B cell (primary cell): ENCODE measurements at regions not wholly inside any gene's neighbourhood (a gene's known extent, or its start where the extent isn't known, plus 50 kb on each side); places are given as distances from the start of the nearest gene placed in this dataset.

ENCODE experiments used
- ATAC-seq: fragments of 200-7000 bp; cut with Tn5 transposase; one replicate; pipeline ENCODE4 v1.10.0; 2021; ENCODE audit warnings: low read depth, mild to moderate bottlenecking, moderate number of reproducible peaks, moderate library complexity
- CTCF ChIA-PET: fragments of 350-600 bp; sonication (Branson Sonifier 250); formaldehyde crosslinking; loops from one replicate; lab custom pipeline; 2021; ENCODE audit warnings: antibody characterized with exemption, inconsistent platforms; lab: Charles Lee
- POLR2A ChIA-PET: fragments of 350-600 bp; sonication (Branson Sonifier 250); formaldehyde crosslinking; loops from one replicate; lab custom pipeline; 2021; ENCODE audit warnings: antibody characterized with exemption; lab: Charles Lee
- DNase-seq: peaks from one replicate; pipeline ENCODE4 v3.0.0; 2013
- H2AFZ ChIP-seq: 2 replicates; pipeline ENCODE4 v1.6.1; 2012; ENCODE audit warnings: mild to moderate bottlenecking, low read depth, low read length; ENCODE audit not compliant: insufficient read depth, poor library complexity, severe bottlenecking
- H3K27ac ChIP-seq, 2 donors: 1 replicate in 1 of 2; 2 replicates in 1 of 2; pipeline ENCODE4 v1.5.1; 2012 to 2013; ENCODE audit warnings: low read length in 2 of 2, mild to moderate bottlenecking in 2 of 2, moderate library complexity in 1 of 2
- H3K27me3 ChIP-seq, 4 experiments: fragments of 200-600 bp in 1 of 4; sonication (generic) in 1 of 4; replicated peaks in 1 of 4; 1 replicate in 2 of 4; 2 replicates in 2 of 4; pipeline versions ENCODE4 v1.6.1 to v1.7.0; 2013 to 2016; ENCODE audit warnings: low read length in 3 of 4, mild to moderate bottlenecking in 2 of 4, mixed read lengths in 1 of 4, moderate library complexity in 1 of 4; ENCODE audit not compliant: insufficient read depth in 4 of 4, control insufficient read depth in 3 of 4; ENCODE audit errors: control extremely low read depth in 1 of 4
- H3K36me3 ChIP-seq, 2 experiments: replicated peaks in 1 of 2; 1 replicate in 1 of 2; 2 replicates in 1 of 2; pipeline versions ENCODE4 v1.6.1 to v1.7.1; 2013; ENCODE audit warnings: low read length in 1 of 2; ENCODE audit not compliant: insufficient read depth in 2 of 2, control insufficient read depth in 1 of 2; ENCODE audit errors: control extremely low read depth in 1 of 2, extremely low read depth in 1 of 2
- H3K4me1 ChIP-seq, 2 donors: fragments of 200-600 bp in 1 of 2; sonication (generic) in 1 of 2; 1 replicate in 1 of 2; 2 replicates in 1 of 2; pipeline versions ENCODE4 v1.5.1 to v1.6.1; 2013 to 2017; ENCODE audit warnings: low read length in 2 of 2; ENCODE audit not compliant: control insufficient read depth in 2 of 2, insufficient read depth in 2 of 2
- H3K4me2 ChIP-seq: replicated peaks from 2 replicates; pipeline ENCODE3; 2012; ENCODE audit warnings: mild to moderate bottlenecking, low read depth, low read length; ENCODE audit not compliant: poor library complexity, severe bottlenecking
- H3K4me3 ChIP-seq, 5 experiments: fragments of 200-600 bp in 1 of 5; sonication (generic) in 1 of 5; 1 replicate in 3 of 5; 2 replicates in 2 of 5; pipeline versions ENCODE4 v1.5.1 to v1.7.0; 2011 to 2016; ENCODE audit warnings: low read length in 4 of 5, mild to moderate bottlenecking in 4 of 5, low read depth in 2 of 5, control low read depth in 1 of 5, moderate library complexity in 1 of 5; ENCODE audit not compliant: insufficient read depth in 1 of 5; ENCODE audit errors: control extremely low read depth in 1 of 5, extremely low read depth in 1 of 5
- H3K79me2 ChIP-seq: fragments of 200-600 bp; sonication (generic); one replicate; pipeline ENCODE4 v1.6.0; 2016; ENCODE audit warnings: low read length; ENCODE audit not compliant: control insufficient read depth, insufficient read depth
- H3K9ac ChIP-seq: fragments of 200-600 bp; sonication (generic); 2 replicates; pipeline ENCODE4 v1.6.1; 2017; ENCODE audit warnings: mild to moderate bottlenecking, low read length, moderate library complexity
- H3K9me3 ChIP-seq, 3 donors: one replicate each; pipeline versions ENCODE4 v1.6.1 to v1.7.1; 2013; ENCODE audit warnings: low read length in 2 of 3; ENCODE audit not compliant: control insufficient read depth in 2 of 3, insufficient read depth in 1 of 3; ENCODE audit errors: control extremely low read depth in 1 of 3
- H4K20me1 ChIP-seq: 2 replicates; pipeline ENCODE4 v1.6.0; 2012; ENCODE audit warnings: mild to moderate bottlenecking, low read length; ENCODE audit not compliant: insufficient read depth, control insufficient read depth, poor library complexity, severe bottlenecking
- H3K27ac Mint-ChIP-seq: one replicate; pipeline ENCODE4 v1.8.0; 2021; ENCODE audit warnings: mixed read lengths
- H3K27me3 Mint-ChIP-seq: one replicate; pipeline ENCODE4 v1.8.0; 2021; ENCODE audit warnings: mixed read lengths
- H3K4me1 Mint-ChIP-seq: one replicate; pipeline ENCODE4 v1.8.0; 2021; ENCODE audit warnings: mixed read lengths
- H3K4me3 Mint-ChIP-seq: one replicate; pipeline ENCODE4 v1.8.0; 2021; ENCODE audit warnings: mixed read lengths
- H3K9me3 Mint-ChIP-seq: one replicate; pipeline ENCODE4 v1.8.0; 2022; ENCODE audit warnings: mixed read lengths; ENCODE audit not compliant: insufficient read depth
- CTCF ChIP-seq: fragments of 200-600 bp; IDR thresholded peaks from one replicate; pipeline ENCODE4 v1.8.0; 2022; ENCODE audit warnings: antibody characterized with exemption, mild to moderate bottlenecking
- EZH2 ChIP-seq: IDR thresholded peaks from 2 replicates; pipeline ENCODE4 v1.6.1; 2012; ENCODE audit warnings: borderline replicate concordance, low read depth, mild to moderate bottlenecking, moderate library complexity, low read length; ENCODE audit not compliant: insufficient read depth, poor library complexity, severe bottlenecking
- WGBS: methylation state at CpG from one replicate; pipeline ENCODE4 v1.1.5; 2013; ENCODE audit warnings: missing lambda C conversion rate; ENCODE audit not compliant: insufficient coverage; 5-methylcytosine and 5-hydroxymethylcytosine counted together
- intact Hi-C: fragments of 100-400 bp; cut with micrococcal nuclease; formaldehyde crosslinking; loops from one replicate; pipeline ENCODE4 v1.10.0; 2022

DNA sequence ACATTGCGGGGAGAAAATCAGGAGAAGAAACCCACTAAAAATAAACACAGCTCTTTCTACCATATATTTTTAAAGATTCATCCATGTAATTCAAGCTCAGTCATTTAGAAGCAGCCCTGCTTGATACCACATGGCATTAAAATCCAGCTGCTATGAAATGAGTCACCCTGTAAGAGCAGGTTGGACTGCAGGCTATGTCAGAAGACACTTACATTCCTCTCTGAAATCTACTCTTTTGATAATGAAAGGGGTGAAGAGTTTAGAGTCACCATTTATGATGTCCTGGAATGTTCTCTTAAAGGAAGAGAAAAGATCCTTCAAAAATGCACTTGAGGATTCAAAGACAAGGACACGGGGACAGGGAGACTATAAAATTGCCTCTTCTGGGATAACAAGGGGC, 100.6 kb upstream of the APCDD1 start:
- Histone ChIP-seq H3K4me2 (no peak overlapping the region), H3K4me1 (no peaks in the 10 kb centered on the region), H3K36me3 (no peaks in the 10 kb centered on the region), H3K27me3 (no peaks in the 10 kb centered on the region), H3K27ac (no peak overlapping the region), H3K9me3 (peaks cover 0 to 28% (median 19%) of the 10 kb centered on the region in 3 donors), H3K4me3 (no peak overlapping the region), H2AFZ (no peak overlapping the region), H4K20me1 (no peaks in the 10 kb centered on the region), H3K9ac (no peak overlapping the region), H3K79me2 (no peaks in the 10 kb centered on the region)
- WGBS: 100% methylated on average over 1 of the region's 2 CpGs
- no peak for TF ChIP-seq CTCF
- no peak for TF ChIP-seq EZH2
- CTCF ChIA-PET: interaction anchor here (0.5 kb wide), 1 partner anchor 331 kb away, joined by 4 read pairs; no protein-coding TSS in a partner anchor
- Mint-ChIP-seq H3K27me3 (no peaks in the 10 kb centered on the region), H3K4me1 (no peaks in the 10 kb centered on the region), H3K9me3 (peaks cover 11% of the 10 kb centered on the region), H3K4me3 (no peak overlapping the region), H3K27ac (no peak overlapping the region)
- POLR2A ChIA-PET: no interaction called here
- no peak for DNase-seq
- intact Hi-C loops: no loop called here
- no peak for ATAC-seq

DNA sequence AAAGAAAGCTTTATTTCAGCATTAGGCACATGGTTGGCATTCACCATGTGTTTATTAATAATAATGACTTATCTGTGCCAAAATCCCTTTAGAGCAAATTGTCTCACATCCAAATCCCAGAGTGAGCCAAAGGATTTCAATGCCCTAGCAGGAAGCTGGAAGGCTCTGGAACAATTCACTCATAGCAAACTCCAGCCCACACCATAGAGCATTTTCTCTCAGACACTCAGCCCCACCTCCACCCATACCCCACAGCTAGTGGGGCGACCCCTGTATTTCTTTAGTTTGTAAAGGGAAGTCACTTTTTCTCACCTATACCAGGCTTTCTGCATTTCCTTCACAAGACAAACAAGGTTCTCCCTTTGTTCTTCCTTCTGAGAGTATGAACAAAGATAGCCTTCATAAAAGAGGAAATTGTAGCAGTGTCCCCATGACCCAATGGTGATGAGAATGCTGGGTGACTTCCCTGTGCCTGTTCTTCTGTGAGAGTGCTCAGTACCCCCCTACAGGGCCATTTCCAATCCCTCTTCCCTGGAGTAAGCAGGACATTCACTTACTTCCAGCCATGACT, 100.1 kb upstream of the APCDD1 start:
- no peaks in the 10 kb centered on the region for H3K4me1 Mint-ChIP-seq
- no peaks in the 10 kb centered on the region for H3K4me1 ChIP-seq
- intact Hi-C loops: no loop called here
- no peak for DNase-seq
- no peaks in the 10 kb centered on the region for H3K27me3 ChIP-seq
- H3K36me3 ChIP-seq: no peaks in the 10 kb centered on the region
- ATAC-seq: no peak
- no peak overlapping the region for H2AFZ ChIP-seq
- H3K27ac ChIP-seq: no peak overlapping the region
- H3K27ac Mint-ChIP-seq: no peak overlapping the region
- no peak overlapping the region for H3K4me2 ChIP-seq
- POLR2A ChIA-PET: no interaction called here
- H3K4me3 ChIP-seq: no peak overlapping the region
- TF ChIP-seq CTCF (no peak), EZH2 (no peak)
- H3K79me2 ChIP-seq: no peaks in the 10 kb centered on the region
- no peak overlapping the region for H3K9ac ChIP-seq
- peaks cover 0 to 28% (median 19%) of the 10 kb centered on the region in 3 donors for H3K9me3 ChIP-seq
- H3K27me3 Mint-ChIP-seq: no peaks in the 10 kb centered on the region
- no peaks in the 10 kb centered on the region for H4K20me1 ChIP-seq
- H3K4me3 Mint-ChIP-seq: no peak overlapping the region
- CTCF ChIA-PET: interaction anchor here (0.5 kb wide), 1 partner anchor 207 kb away, joined by 3 read pairs; no protein-coding TSS in a partner anchor
- no CpG with 5 or more reads among the region's 1 CpG for WGBS
- H3K9me3 Mint-ChIP-seq: peaks cover 11% of the 10 kb centered on the region
